SU-DHL-6 (cell line): ENCODE measurements at regions not wholly inside any gene's neighbourhood (a gene's known extent, or its start where the extent isn't known, plus 50 kb on each side); places are given as distances from the start of the nearest gene placed in this dataset.

Experiments used
- H2AFZ ChIP-seq: fragments of 200-600 bp; sonication (generic); 2 replicates; pipeline ENCODE4 v1.6.1; 2014; ENCODE audit warnings: low read depth, mild to moderate bottlenecking, moderate library complexity, mixed read lengths, antibody characterized with exemption, low read length; ENCODE audit not compliant: severe bottlenecking
- H3F3A ChIP-seq: fragments of 200-600 bp; shearing (Covaris generic); 2 replicates; pipeline ENCODE4 v1.6.0; 2016; ENCODE audit warnings: antibody characterized with exemption, mild to moderate bottlenecking; ENCODE audit not compliant: insufficient read depth
- H3K27ac ChIP-seq: fragments of 200-600 bp; sonication (generic); 2 replicates; pipeline ENCODE4 v1.5.1; 2016; ENCODE audit warnings: low read depth, mild to moderate bottlenecking, low read length, moderate library complexity, mixed read lengths
- H3K27me3 ChIP-seq: fragments of 200-600 bp; sonication (generic), shearing (Covaris generic); 2 replicates; pipeline ENCODE4 v1.6.0; 2014; ENCODE audit warnings: mild to moderate bottlenecking, low read length
- H3K36me3 ChIP-seq: fragments of 200-600 bp; sonication (generic); 2 replicates; pipeline ENCODE4 v1.6.1; 2014; ENCODE audit warnings: mild to moderate bottlenecking, low read length, mixed read lengths
- H3K4me2 ChIP-seq: fragments of 300-600, 200-600 bp; shearing (Covaris generic), sonication (generic); 2 replicates; pipeline ENCODE4 v1.6.0; 2014; ENCODE audit warnings: low read length, low read depth, mild to moderate bottlenecking; ENCODE audit not compliant: poor library complexity, severe bottlenecking
- H3K4me3 ChIP-seq: fragments of 200-600 bp; sonication (generic); 2 replicates; pipeline ENCODE4 v1.5.1; 2014; ENCODE audit warnings: antibody characterized with exemption, low read length, mild to moderate bottlenecking, mixed read lengths; ENCODE audit not compliant: insufficient read depth, poor library complexity, severe bottlenecking
- H3K79me2 ChIP-seq: fragments of 200-600 bp; sonication (generic); 2 replicates; pipeline ENCODE4 v1.6.1; 2014; ENCODE audit warnings: mild to moderate bottlenecking, low read length, moderate library complexity; ENCODE audit not compliant: insufficient read depth
- H3K9ac ChIP-seq: fragments of 200-600 bp; sonication (generic); 2 replicates; pipeline ENCODE4 v1.7.0; 2014; ENCODE audit warnings: mild to moderate bottlenecking, low read length
- H3K9me2 ChIP-seq: fragments of 200-600 bp; sonication (generic); replicated peaks from 2 replicates; pipeline ENCODE4 v1.6.1; 2014; ENCODE audit warnings: low read length; ENCODE audit not compliant: insufficient read depth
- H3K9me3 ChIP-seq: fragments of 200-600 bp; sonication (generic); 2 replicates; pipeline ENCODE4 v1.6.1; 2014; ENCODE audit warnings: low read length, mixed read lengths; ENCODE audit not compliant: insufficient read depth
- H4K20me1 ChIP-seq: fragments of 200-600 bp; sonication (generic); 2 replicates; pipeline ENCODE4 v1.6.1; 2014; ENCODE audit warnings: low read depth, mild to moderate bottlenecking, antibody characterized with exemption, low read length, moderate library complexity, mixed read lengths
- EZH2phosphoT487 ChIP-seq: fragments of 200-600 bp; sonication (generic), shearing (Covaris generic); conservative IDR thresholded peaks from 2 replicates; pipeline ENCODE4 v1.6.1; 2018; ENCODE audit warnings: mild to moderate bottlenecking, antibody characterized with exemption, low read length, moderate library complexity, mixed read lengths
- TF ChIP-seq, protein P1 (sequence below): fragments of 200-600 bp; sonication (generic); IDR thresholded peaks from one replicate; pipeline ENCODE4 v1.5.1; 2017; ENCODE audit warnings: antibody characterized with exemption, mild to moderate bottlenecking, low read length, moderate library complexity; ENCODE audit not compliant: insufficient read depth, poor library complexity, severe bottlenecking

- H3K27me3 ChIP-seq, result no peaks in the 10 kb centered on the region
- no peak overlapping the region for H3K9ac ChIP-seq
- no peaks in the 10 kb centered on the region for H4K20me1 ChIP-seq
Measured at GRCh38 chr17:22510504-22510903, 818.2 kb downstream of the KCNJ18 start.

GRCh38 chr17:22511431-22511830 lies 819.1 kb downstream of the KCNJ18 start:
- Histone ChIP-seq H3K4me3 (no peak overlapping the region), H3F3A (no peaks in the 10 kb centered on the region), H3K27me3 (no peaks in the 10 kb centered on the region), H3K79me2 (no peaks in the 10 kb centered on the region), H3K9me2 (no peaks in the 10 kb centered on the region), H3K36me3 (no peaks in the 10 kb centered on the region), H4K20me1 (no peaks in the 10 kb centered on the region), H2AFZ (no peak overlapping the region), H3K9ac (no peak overlapping the region), H3K9me3 (no peaks in the 10 kb centered on the region), H3K4me2 (no peak overlapping the region), H3K27ac (no peak overlapping the region)
- TF ChIP-seq, protein P1, sequence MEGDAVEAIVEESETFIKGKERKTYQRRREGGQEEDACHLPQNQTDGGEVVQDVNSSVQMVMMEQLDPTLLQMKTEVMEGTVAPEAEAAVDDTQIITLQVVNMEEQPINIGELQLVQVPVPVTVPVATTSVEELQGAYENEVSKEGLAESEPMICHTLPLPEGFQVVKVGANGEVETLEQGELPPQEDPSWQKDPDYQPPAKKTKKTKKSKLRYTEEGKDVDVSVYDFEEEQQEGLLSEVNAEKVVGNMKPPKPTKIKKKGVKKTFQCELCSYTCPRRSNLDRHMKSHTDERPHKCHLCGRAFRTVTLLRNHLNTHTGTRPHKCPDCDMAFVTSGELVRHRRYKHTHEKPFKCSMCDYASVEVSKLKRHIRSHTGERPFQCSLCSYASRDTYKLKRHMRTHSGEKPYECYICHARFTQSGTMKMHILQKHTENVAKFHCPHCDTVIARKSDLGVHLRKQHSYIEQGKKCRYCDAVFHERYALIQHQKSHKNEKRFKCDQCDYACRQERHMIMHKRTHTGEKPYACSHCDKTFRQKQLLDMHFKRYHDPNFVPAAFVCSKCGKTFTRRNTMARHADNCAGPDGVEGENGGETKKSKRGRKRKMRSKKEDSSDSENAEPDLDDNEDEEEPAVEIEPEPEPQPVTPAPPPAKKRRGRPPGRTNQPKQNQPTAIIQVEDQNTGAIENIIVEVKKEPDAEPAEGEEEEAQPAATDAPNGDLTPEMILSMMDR, result no peak
- TF ChIP-seq EZH2phosphoT487, result no peak

More at GRCh38 chr17:22510504-22510903, 818.2 kb downstream of the KCNJ18 start:
- H3F3A ChIP-seq, result no peaks in the 10 kb centered on the region
- H3K27ac ChIP-seq, result no peak overlapping the region
- H3K9me2 ChIP-seq, result no peaks in the 10 kb centered on the region
- H3K79me2 ChIP-seq, result no peaks in the 10 kb centered on the region
- H3K4me2 ChIP-seq, result no peak overlapping the region
- TF ChIP-seq, protein P1, result no peak
- TF ChIP-seq EZH2phosphoT487, result no peak
- H3K4me3 ChIP-seq, result no peak overlapping the region
- no peaks in the 10 kb centered on the region for H3K9me3 ChIP-seq
- H3K36me3 ChIP-seq, result no peaks in the 10 kb centered on the region
- H2AFZ ChIP-seq, result no peak overlapping the region

GRCh38 chr17:22512057-22512456 lies 819.7 kb downstream of the KCNJ18 start:
- Histone ChIP-seq H3K9me2 (no peaks in the 10 kb centered on the region), H3K27ac (no peak overlapping the region), H4K20me1 (no peaks in the 10 kb centered on the region), H3F3A (no peaks in the 10 kb centered on the region), H2AFZ (no peak overlapping the region), H3K36me3 (no peaks in the 10 kb centered on the region), H3K27me3 (no peaks in the 10 kb centered on the region), H3K4me2 (no peak overlapping the region), H3K9me3 (no peaks in the 10 kb centered on the region), H3K79me2 (no peaks in the 10 kb centered on the region), H3K4me3 (no peak overlapping the region), H3K9ac (no peak overlapping the region)
- no peak for TF ChIP-seq EZH2phosphoT487
- TF ChIP-seq, protein P1, result no peak
